ENCODE measurements at regions not wholly inside any gene's neighbourhood (a gene's known extent, or its start where the extent isn't known, plus 50 kb on each side); places are given as distances from the start of the nearest gene placed in this dataset. TPM values are rescaled to one million over a fixed set of nuclear protein-coding genes. Genes with fewer than 3 reads are reported as not detected.

DNA sequence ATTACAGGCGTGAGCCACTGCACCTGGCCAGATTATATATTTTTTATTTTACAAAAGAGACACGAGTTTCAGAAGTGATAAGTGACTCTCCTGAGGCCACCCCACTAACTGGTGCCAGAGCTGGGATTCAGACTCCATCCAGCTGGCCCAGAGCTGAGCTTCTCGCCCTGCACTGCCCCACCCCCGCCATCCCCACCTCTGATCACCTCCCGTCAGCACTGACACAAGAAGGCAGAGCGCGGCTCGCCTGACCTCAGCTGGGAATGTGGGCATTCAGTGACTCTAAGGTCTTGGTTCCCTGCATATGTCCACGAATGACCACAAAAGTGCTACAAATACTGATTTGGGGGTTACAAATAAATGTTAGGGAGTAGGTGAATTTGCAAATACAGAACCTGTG, 56.1 kb upstream of the GALNT15 start:
- intact Hi-C loops (cut with micrococcal nuclease), result no loop called here
- CTCF ChIA-PET, result no interaction called here

DNA sequence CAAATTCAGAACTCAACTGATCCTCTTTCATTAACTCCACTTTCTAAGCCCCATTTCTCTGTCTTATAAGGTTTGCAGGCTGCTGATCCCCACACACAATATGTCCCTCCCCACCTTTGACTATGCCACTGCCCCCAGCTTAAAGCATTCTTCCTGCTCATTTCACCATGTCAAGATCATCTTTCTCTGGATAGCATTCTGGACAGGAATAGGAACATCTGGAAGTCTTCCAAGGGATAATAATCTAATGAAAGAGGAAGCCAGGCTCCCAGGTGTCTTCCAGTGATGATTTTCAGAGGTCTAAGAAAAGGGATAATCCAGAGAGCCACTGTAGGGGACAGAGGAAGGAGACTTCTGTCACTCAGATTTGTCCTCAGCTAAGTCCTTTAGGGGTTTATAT, 54.6 kb upstream of the GALNT15 start:
- Mint-ChIP-seq H3K27me3 (peaks cover 2% of the 10 kb centered on the region), H3K4me1 (ENCODE audit: low read depth) (no peaks in the 10 kb centered on the region)
- POLR2A ChIA-PET, result no interaction called here

More for the DNA sequence above, 56.1 kb upstream of the GALNT15 start:
- no peaks in the 10 kb centered on the region for H3K4me1 Mint-ChIP-seq (ENCODE audit: low read depth)
- H3K36me3 Mint-ChIP-seq, result no peaks in the 10 kb centered on the region
- POLR2A ChIA-PET, result no interaction called here
- no peak for DNase-seq
- H3K9me3 Mint-ChIP-seq, result no peaks in the 10 kb centered on the region
- no peak overlapping the region for H3K27ac Mint-ChIP-seq
- no peak overlapping the region for H3K4me3 Mint-ChIP-seq
- H3K27me3 Mint-ChIP-seq, result peaks cover 2% of the 10 kb centered on the region

DNA sequence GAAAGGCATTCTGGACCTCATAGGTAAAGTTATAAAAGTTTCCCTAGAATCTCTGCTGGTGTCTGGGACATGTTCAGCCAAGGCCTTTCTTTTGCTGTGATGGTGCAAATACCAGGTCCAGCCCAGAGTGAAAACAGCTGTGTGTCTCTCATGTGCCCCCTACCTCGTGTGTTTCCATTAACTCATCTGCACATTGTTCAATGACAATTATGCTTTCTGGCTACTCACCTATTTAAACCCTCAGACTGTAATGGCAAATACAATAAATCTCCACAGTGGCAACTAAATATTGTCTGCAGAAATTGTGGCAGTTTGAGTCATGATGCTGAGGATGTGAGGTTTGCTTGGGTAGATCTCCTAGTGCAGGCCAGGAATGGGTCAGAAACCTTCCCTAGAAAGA, 53.1 kb upstream of the GALNT15 start:
- DNase-seq, result no peak
- Mint-ChIP-seq H3K36me3 (no peaks in the 10 kb centered on the region), H3K4me1 (ENCODE audit: low read depth) (no peaks in the 10 kb centered on the region), H3K9me3 (no peaks in the 10 kb centered on the region), H3K4me3 (no peak overlapping the region), H3K27ac (no peak overlapping the region), H3K27me3 (peaks cover 2% of the 10 kb centered on the region)
- CTCF ChIA-PET, result no interaction called here
- intact Hi-C loops (cut with micrococcal nuclease), result no loop called here
- POLR2A ChIA-PET, result no interaction called here

More for the DNA sequence above, 54.6 kb upstream of the GALNT15 start:
- CTCF ChIA-PET, result no interaction called here
- no peak for DNase-seq
- intact Hi-C loops (cut with micrococcal nuclease), result no loop called here
- Mint-ChIP-seq H3K9me3 (no peaks in the 10 kb centered on the region), H3K36me3 (no peaks in the 10 kb centered on the region), H3K27ac (no peak overlapping the region), H3K4me3 (no peak overlapping the region)

- intact Hi-C loops (cut with micrococcal nuclease), result no loop called here
- CTCF ChIA-PET, result no interaction called here
These were observed 52.3 kb upstream of the GALNT15 start for GRCh38 chr3:16122155-16122554.

GRCh38 chr3:16122661-16123060, 51.8 kb upstream of the GALNT15 start:
- H3K27ac Mint-ChIP-seq, result no peak overlapping the region
- H3K36me3 Mint-ChIP-seq, result no peaks in the 10 kb centered on the region
- intact Hi-C loops (cut with micrococcal nuclease), result no loop called here
- no peak for DNase-seq
- ChIA-PET POLR2A (no interaction called here), CTCF (interaction anchor here (1.2 kb wide), 1 partner anchor 77 kb away, joined by 3 read pairs; no protein-coding TSS in a partner anchor)
- peaks cover 2% of the 10 kb centered on the region for H3K27me3 Mint-ChIP-seq
- no peak overlapping the region for H3K4me3 Mint-ChIP-seq
- no peaks in the 10 kb centered on the region for H3K4me1 Mint-ChIP-seq (ENCODE audit: low read depth)
- no peaks in the 10 kb centered on the region for H3K9me3 Mint-ChIP-seq

More at GRCh38 chr3:16122155-16122554, 52.3 kb upstream of the GALNT15 start:
- Mint-ChIP-seq H3K4me1 (ENCODE audit: low read depth) (no peaks in the 10 kb centered on the region), H3K36me3 (no peaks in the 10 kb centered on the region), H3K27me3 (peaks cover 2% of the 10 kb centered on the region), H3K4me3 (no peak overlapping the region), H3K9me3 (no peaks in the 10 kb centered on the region), H3K27ac (no peak overlapping the region)
- DNase-seq, result no peak
- POLR2A ChIA-PET, result no interaction called here

DNA sequence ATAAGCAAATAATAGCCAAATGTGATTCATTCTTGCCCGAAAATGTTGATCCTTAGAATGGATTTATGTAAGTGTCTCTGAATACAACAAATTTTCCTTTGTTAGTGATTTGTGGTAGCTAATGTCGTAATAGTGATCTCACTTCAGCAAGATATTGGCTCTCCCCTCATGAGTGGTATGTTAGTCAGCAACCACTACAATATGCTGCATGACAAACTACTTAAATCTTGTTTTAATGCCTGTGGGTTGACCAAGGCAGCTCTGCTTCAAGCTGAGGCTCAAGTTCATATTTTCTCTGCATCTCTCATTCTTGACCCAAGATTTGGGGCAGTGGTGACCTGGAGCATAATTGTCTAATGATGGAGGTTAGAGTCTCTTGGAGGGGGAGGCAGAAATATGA, 49.8 kb upstream of the GALNT15 start:
- H3K36me3 Mint-ChIP-seq, result no peaks in the 10 kb centered on the region
- no peak overlapping the region for H3K27ac Mint-ChIP-seq
- ChIA-PET CTCF (no interaction called here), POLR2A (no interaction called here)
- H3K27me3 Mint-ChIP-seq, result peaks cover 2% of the 10 kb centered on the region
- H3K4me1 Mint-ChIP-seq (ENCODE audit: low read depth), result no peaks in the 10 kb centered on the region
- H3K9me3 Mint-ChIP-seq, result no peaks in the 10 kb centered on the region
- intact Hi-C loops (cut with micrococcal nuclease), result no loop called here
- no peak overlapping the region for H3K4me3 Mint-ChIP-seq
- DNase-seq, result no peak

Small RNAs in the stretch of these regions (microRNA-seq; reads per million reads assigned to microRNA genes)
- gene MIR563 (ENCODE audit: borderline microRNAs expressed, borderline number of aligned reads, borderline replicate concordance), result not detected
